Activated CD4-positive, alpha-beta T cell treated with anti-CD3 and anti-CD28 coated beads for 24 hours (primary cell): ENCODE measurements at regions not wholly inside any gene's neighbourhood (a gene's known extent, or its start where the extent isn't known, plus 50 kb on each side); places are given as distances from the start of the nearest gene placed in this dataset.
"Not testable (repeated sequence)": the region's sequence is repeated elsewhere in the genome, so short reads cannot be mapped to it uniquely, and the experiment has no call there.

Experiments
- DNase-seq, 2 donors: peaks; one replicate each; pipeline ENCODE4 v3.0.0-alpha.2; 2020; ENCODE audit warnings: low read depth in 2 of 2

DNA sequence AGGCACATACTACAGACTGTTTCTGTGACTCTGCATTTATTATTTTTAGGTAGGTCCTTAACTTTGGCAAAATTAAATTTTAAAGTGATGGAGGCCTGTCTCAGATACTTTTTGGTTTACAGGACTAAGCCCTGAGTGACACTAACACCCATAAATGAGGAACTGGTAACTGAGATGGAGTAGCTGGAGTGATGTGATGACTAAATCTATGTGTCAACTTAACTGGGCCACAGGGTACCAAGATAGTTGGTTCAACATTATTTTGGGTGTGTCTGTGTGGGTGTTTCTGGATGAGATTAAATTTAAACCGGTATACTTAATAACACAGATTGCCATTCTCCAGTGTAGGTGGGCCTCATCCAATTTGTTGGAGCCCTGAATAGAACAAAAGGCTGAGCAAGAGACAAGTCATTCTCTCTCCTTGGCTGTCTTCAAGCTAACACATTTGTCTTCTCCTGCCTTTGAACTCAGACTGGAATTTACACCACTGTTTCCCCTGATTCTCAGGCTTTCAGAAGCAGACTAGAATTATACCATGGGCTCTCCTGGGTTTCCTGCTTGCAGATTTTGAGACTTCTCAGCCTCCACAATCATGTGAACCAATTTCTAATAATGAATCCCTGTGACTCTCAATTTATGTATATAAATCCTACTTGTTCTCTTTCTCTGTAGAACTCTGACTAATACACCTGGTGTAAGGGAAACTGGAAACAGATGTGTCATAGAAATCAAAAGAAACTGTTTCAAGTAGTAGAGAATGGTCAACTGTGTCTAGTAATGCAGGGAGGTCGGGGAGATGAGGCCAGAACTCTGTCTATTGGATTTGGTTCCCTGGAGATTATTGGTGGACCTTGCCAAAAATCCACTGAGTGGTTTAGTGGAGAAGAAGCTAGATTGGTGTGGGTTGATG, 579.2 kb downstream of the EPM2A start:
- no peak for DNase-seq

DNA sequence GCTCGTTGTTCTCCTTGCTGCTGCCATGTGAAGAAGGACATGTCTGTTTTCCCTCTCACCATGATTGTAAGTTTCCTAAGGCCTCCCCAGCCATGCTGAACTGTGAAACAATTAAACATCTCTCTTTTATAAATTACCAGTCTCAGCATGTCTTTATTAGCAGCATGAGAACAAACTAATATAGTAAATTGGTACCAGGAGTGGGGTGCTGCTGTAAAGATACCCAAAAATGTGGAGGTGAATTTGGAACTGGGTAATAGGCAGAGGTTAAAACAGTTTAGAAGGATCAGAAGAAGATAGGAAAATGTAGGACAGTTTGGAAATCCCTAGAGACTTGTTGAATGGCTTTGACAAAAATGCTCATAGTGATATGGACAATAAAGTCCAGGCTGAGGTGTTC, 576.7 kb downstream of the EPM2A start:
- not testable (repeated sequence) for DNase-seq

DNA sequence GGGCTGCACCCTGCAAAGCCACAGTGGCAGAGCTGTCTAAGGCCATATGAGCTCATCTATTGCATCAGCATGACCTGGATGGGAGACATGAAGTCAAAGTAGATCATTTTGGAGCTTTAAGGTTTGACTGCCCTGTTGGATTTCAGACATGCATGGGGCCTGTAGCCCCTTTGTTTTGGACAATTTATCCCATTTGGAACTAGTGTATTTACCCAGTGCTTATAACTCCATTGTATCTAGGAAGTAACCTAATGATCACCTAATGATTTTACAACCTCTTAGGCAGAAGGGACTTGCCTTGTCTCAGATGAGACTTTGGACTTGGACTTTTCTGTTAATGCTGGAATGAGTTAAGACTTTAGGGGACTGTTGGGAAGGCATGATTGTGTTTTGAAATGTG, 575.4 kb downstream of the EPM2A start:
- DNase-seq, result no peak

DNA sequence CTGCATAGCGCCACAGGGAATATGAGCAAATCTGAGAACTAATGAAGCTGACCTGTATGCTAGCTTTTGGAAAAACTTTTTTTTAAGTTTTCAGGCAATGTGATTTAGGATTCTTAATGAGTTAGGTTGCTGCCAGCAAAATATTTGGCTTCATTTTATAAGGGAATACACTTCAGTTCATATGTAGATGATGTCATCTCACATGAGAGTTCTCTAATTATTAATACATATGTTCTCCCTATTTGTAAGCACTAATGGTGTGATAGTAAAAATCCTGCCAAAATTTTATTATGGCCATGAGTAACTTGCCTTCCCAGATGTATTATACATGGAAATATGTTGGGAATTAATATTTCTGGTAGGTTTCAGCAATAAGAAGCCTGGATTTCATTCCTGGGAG, 573.8 kb downstream of the EPM2A start:
- no peak for DNase-seq

DNA sequence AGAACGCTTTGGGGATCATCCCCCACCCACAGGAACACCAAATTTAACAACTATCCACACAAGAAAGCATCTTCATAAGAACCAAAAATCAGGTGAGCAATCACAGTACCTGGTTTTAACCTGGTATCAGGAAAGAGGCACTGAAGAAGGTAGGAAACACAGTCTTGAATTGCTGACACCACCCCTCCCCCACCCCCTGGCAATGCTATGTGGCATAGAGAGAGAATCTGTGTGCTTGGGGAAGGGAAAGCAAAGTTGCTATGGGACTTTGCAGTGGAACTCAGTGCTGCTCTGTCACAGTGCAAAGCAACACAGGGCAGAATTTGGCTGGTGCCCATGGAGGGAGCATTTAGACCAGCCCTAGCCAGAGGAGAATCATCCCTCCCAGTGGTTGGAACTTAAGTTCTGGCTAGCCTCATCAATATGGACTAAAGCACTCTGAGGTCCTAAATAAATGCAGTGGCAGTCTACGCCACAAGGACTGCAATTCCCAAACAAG, 565.5 kb downstream of the EPM2A start:
- DNase-seq, result no peak

DNA sequence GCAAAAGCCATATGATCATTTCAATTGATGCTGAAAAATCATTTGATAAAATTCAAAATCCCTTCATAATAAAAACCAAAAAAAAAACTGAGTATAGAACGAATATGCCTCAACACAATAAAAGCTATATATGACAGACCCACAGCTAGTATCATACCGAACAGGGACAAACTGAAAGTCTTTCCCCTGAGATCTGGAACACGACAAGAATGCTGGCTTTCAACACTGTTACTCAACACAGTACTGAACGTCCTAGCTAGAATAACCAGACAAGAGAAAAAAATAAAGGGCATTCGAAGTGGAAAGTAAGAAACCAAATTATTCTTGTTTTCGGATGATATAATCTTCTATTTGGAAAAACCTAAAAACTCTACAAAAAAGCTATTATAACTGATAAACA, 559.9 kb downstream of the EPM2A start:
- no peak for DNase-seq

DNA sequence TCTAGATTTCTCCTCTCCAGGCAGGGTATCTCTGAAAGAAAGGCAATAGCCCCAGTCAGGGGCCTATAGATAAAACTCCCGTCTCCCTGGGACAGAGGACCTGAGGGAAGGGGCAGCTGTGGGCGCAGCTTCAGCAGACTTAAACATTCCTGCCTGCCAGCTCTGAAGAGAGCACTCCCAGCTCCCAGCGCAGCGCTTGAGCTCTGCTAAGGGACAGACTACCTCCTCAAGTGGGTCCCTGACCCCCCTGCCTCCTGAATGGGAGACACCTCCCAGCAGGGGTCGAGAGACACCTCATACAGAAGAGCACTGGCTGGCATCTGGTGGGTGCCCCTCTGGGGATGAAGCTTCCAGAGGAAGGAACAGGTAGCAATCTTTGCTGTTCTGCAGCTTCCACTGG, 556.9 kb downstream of the EPM2A start:
- no peak for DNase-seq

DNA sequence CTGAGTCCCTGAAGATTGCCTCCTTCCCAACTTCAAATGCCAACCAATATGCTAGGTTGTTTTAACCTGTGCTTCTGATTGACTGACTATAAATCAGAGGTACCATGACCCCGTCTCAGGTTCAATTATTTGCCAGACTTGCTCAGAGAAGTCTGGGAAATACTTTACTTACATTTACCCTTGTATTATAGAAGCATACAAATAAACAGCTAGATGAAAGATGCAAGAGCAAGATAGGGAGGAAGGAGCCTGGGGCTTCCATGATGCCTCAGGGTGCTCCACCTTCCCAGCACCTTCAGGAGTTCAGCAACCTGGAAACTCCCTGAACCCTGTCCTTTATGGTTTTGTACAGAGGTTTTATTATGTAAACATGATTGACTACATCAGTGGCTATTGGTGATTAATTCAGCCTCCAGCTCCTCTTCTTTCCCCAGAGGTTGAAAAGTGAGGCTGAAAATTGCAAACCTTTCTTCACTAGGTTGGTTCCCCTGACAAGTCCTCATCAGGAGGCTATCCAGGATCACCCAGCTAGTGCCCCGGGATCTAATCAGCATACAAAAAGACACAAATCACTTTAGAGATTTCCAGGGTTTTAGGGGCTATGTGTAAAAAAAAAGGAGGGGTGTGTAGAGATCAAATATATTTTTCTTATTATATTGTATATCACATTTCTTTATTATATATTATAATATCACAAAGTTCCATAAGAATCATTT, 547.7 kb downstream of the EPM2A start:
- no peak for DNase-seq

DNA sequence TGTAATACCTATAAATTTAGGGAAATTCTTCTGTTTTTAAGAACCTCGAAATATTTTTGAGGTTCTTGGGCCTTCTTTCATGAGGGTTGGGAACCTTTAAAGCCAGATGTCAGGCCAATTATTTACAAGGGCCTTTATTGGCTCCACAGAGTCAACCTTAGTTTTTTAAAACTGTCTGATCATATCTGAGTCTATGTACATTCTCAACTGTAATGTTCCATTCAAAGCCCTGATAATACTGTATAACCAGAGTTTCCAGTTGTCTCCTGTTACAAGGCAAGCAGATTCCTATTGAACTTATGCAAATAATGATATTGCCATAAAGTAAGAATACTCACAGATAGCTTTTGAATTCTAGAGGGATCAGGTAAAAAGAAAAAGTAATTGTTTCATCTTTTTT, 545.5 kb downstream of the EPM2A start:
- DNase-seq, result no peak

DNA sequence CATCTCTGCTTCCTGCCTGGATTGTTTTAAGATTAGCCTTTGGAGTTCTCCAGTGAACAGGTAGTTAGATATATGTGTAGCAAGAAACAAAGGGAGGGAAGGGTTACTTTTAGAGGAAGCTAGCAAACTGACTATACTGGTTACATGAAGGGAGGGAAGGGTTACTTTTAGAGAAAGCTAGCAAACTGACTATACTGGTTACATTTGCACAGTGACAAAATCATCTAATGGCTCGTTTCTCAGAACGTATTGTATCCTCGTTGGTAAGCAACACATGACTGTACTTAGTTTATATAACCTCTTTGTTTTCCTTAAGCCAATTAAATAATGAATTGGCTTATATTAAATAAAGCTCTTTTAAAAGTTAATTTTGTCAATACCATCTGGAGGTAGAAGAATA, 540.9 kb downstream of the EPM2A start:
- no peak for DNase-seq

DNA sequence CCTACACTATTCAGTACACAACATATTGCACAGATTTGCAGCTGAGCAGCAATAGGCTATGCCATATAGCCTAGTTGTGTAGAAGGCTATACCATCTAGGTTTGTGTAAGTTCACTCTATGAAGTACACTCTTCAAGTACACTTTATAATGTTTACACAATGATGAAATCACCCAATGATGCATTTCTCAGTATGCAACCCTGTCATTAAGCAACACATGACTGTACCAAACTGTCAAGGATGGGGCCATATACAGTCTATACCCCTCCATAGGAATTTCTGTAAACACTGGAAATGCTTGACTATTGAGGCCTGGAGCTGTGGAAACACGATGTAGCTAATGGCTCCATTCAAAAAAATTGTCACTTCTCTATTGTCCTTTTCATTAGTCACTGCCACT, 535.4 kb downstream of the EPM2A start:
- DNase-seq, result no peak

DNA sequence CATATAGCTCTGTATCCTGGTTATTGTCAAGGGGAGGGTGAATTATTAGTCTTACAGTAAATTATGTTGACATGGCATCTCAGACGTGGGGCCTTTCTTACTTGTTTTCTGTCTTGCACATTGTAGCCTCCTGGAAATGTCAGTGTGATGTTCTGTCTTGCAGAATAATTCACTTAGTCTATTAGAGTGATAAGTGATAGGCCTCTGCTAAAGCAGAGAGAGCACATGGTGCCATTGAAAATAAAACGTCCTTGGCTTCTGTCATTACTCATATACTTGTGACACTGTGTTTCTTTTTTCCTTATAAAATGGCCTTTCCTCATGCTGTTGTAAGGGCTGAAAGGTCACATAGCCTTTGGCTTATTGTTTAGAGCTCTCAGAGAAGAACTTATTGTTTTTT, 531.0 kb downstream of the EPM2A start:
- no peak for DNase-seq

DNA sequence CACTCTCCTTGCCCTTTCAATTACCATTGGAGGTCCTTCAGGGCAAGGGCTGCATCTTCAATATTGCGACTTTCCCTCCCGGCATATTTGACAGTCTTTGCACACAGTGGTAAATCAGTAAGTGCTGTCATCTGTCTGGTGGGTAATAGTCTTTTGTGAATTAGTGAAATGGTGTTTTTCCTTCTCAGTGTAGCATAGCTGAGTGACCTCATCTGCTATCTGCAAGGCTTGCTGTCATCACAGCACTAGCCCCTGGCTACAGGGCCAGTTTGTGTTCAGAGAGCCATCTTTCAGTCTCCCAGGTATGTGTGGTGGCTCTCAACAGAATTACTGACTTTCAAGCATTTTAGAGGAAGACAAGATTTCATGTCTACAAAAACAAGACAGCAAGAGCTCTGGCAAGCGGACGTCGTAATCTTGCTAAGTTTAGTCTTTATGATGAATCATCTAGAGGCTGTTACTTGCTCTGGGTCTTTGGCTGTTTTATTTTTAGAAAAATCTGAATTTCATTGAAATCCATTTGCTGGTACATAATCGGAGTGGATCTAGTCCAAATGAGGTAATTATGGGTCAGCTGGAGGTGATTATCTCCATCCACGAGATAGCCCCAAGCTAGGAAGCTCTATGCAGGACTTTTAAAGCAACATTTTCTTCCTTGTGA, 528.9 kb downstream of the EPM2A start:
- no peak for DNase-seq

DNA sequence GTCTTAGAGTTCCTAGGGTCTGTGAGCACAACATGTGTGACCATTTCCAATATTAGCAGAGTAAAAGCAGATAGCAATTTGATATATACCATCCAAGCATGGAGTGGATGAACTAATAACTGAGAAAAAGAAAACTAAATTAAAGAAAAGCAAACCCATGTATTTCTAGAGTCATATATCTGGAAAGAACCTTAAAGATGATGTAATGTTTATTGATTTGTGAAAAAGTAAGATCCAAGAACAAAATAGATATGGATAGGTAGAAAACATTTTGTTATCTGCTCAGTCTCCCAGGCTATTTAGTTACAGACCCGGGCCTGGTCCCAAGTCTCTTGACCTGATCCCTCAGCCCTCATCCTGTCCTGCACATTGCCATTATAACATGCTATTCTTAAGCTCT, 526.8 kb downstream of the EPM2A start:
- no peak for DNase-seq

DNA sequence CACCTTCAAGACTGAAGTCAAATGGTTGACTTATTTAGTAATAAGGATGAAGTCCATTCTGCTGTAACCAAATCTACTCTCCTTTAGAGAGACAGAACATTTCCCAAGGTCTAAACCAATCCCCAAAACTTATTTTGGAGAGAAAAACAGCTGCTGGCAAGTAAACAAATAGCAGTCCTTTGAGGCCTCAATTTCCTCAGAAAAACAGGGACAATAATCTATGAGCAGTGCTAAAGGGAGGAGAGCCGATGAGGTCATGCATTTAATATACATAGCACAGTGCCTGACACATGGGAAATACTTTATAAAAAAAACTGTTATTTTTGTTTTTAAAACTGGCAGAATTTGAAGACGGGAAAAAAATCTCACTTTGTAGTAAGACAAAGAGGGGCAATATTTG, 526.0 kb downstream of the EPM2A start:
- no peak for DNase-seq

DNA sequence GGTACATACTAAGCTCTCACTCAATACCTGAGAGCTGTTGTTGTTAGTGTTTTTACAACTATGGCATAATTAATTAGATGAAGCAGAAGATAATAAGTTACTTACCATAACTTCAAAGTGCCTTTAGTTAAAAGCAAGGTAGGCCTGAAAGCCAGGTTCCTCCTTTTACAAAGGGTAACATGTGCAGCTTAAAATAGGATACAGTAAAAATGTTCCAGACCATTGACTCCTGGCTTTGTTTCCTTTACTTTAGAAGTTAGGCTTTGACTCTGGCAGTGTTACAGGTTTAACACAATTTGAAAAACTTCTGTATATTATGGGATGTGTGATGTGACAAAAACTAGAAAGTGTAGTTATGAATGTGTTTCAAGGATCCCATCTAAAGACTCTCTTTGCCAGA, 522.5 kb downstream of the EPM2A start:
- no peak for DNase-seq

DNA sequence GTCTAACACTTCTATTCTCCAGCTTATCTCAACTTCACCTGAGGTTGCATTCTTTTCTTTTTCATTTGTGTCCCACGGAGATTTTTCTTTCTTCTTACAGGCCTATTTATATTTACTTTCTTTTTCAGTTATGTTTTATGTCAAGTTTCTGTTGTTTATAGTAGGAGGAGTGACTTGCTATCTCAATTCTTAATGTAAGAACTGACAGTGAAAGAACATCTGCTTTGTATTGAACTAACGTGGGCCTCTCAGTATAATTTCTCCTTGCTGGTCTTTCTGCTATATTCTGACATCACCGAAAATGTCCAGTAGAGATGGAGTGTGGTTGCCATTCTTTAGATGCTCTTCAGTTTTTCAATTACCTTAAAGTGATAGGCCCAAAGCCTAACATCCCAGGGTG, 521.7 kb downstream of the EPM2A start:
- no peak for DNase-seq

DNA sequence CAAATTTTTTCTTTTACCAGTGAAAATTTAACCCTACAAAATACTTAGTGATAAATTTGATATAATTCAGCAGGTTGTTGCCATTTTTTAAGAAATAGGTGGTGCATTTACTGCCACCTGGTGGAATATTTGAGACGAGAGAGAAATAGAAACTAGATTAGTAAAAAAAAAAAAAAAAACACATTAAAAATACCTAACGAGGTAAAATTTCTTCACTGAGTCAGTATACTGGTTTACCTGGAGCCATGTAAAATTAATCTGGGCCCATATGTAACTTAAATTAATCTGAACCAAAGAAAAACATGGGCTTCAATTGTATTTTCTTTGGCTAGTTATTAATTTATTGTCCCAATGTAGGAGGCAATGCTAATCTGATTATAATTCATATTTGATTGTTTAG, 520.8 kb downstream of the EPM2A start:
- DNase-seq, result no peak

DNA sequence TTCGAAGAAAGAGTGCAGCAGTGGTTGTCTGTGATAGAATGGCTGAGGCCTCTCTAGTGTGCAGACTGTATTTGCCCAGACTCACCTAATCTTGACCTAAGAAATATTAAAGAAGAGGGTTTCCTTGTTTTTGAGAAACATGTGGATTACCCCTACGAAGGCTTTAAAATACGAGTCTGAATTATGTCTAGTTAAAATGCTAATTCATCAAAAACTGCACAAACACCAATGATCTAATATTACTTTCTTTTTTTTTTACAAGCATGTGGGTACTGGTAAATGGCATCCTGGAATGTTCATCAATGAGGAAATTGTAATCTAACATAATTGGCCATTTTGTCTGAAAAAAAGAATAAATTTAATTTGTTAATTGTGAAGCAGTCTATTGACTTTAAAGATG, 510.9 kb downstream of the EPM2A start:
- no peak for DNase-seq

DNA sequence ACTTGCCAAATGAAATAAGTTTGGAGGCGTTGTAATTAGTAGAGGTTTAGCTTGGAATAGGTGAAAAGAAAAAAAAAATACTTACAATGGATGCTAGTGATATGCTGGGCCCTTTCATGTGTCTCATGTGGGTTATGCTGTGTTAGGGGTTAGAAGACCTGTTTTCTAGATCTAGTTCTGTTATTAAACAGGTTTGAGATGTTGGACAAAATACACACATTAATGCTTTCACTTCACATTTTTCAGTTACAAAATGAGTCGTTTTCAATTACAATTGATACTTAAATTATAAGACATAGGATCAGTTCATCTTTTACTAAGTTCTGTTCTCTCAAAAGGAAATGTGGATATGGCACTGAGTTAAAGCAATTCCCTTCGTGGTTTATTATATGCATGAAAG, 509.8 kb downstream of the EPM2A start:
- DNase-seq, result no peak

DNA sequence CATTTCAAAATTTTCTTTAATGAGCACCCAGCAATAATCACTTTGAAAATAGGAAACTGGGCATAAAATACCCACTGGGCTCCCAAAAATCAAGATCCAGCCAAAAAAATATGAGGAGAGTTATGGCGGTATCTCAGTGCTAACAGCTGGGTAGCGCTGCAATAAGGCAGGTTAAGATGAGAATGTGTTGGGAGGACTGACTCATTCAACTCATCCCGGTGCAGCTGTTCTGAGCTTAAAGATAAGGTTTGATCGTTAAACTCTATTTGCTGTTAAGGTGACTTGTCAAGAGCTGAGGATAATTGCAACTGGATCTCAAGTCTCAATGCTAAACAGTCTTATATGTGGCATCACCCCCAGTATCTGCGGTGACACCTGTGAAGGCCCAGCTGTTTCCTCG, 507.7 kb downstream of the EPM2A start:
- no peak for DNase-seq

DNA sequence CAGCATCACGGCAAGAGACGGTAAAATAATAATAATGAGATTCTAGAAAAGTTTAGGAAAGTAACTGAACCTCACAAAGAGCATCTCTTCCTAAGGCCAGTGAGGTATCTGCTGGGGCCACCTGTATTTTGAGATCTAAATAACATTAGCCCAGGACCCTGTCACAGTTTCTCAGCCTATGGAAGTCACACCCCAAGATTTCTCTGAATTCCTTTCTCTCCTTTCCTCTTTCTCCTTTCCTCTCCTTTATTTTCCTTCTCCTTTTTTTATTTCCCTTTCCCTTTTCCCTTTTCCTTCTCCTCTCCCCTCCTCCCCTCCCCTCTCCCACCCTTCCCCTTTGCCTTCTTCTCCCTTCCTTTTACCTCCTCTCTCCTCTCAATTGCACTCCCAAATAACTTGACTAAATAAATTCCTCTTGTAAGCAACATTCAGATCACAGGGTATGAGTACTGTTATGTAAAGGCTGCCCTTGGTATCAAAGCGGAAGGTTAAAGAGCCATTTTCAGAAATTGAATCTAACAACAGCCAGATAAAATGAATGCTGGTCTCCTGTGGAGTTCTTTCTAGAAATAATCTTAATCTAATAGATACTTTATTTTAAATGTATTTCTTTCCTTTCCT, 506.2 kb downstream of the EPM2A start:
- DNase-seq, result no peak
